ENCODE measurements at regions not wholly inside any gene's neighbourhood (a gene's known extent, or its start where the extent isn't known, plus 50 kb on each side); places are given as distances from the start of the nearest gene placed in this dataset.

GRCh38 chr1:38142606-38143005 is 96.0 kb upstream of the POU3F1 start (continued):
- TF ChIP-seq MBD1 (CRISPR knock-in tag; IDR thresholded peaks at IDR 0.05): no peak

- Histone ChIP-seq H3K4me2 (ENCODE audit: insufficient read depth, low read length) (no peak overlapping the region), H3K4me3 (no peak overlapping the region), H3K79me2 (ENCODE audit: control insufficient read depth, insufficient read depth, low read length) (no peaks in the 10 kb centered on the region), H2AFZ (ENCODE audit: low read depth, low read length) (no peak overlapping the region), H3K27me3 (ENCODE audit: control insufficient read depth in 2 of 2, insufficient read depth in 2 of 2, low read length in 2 of 2) (peaks cover 38 to 60% of the 10 kb centered on the region in 2 experiments), H3K9me3 (replicated peaks; ENCODE audit: control insufficient read depth, insufficient read depth, low read depth, low read length) (no peaks in the 10 kb centered on the region), H3K27ac (ENCODE audit: extremely low read depth, low read depth, low read length) (no peak overlapping the region), H4K20me1 (replicated peaks; ENCODE audit: control insufficient read depth, insufficient read depth, low read length) (0 out of 2 replicates have a peak, but pooled peaks cover 11% of the 10 kb centered on the region), H3K9ac (ENCODE audit: insufficient read depth in 1 of 2, low read depth in 2 of 2, low read length in 2 of 2) (no peak overlapping the region), H3K4me1 (replicated peaks in 1 of 2; ENCODE audit: control insufficient read depth in 2 of 2, insufficient read depth in 2 of 2, low read length in 2 of 2) (no peaks in the 10 kb centered on the region), H3K9me1 (ENCODE audit: control insufficient read depth, insufficient read depth, low read length) (peaks cover 3% of the 10 kb centered on the region), H3K36me3 (ENCODE audit: control insufficient read depth, insufficient read depth, low read length) (no peaks in the 10 kb centered on the region)
- intact Hi-C loops (cut with micrococcal nuclease) (no loop called here), in situ Hi-C loops (cut with MboI) (no loop called here)
- ChIA-PET CTCF (ENCODE audit: low intra/inter-chr PET ratio) (no interaction called here), POLR2A (no interaction called here)
- WGBS (ENCODE audit: insufficient coverage, low coverage, missing lambda C conversion rate): 0% methylated on average over 3 of the region's 3 CpGs
- FAIRE-seq: no peak
- TF ChIP-seq ZNF384 (IDR thresholded peaks at IDR 0.05; ENCODE audit: low read depth, low read length) (no peak), ZNF740 (CRISPR knock-in tag; IDR thresholded peaks at IDR 0.05) (no peak), ZNF740 (tag; IDR thresholded peaks at IDR 0.05) (no peak), SETDB1 (IDR thresholded peaks at IDR 0.05; ENCODE audit: low read length) (no peak), EZH2 (IDR thresholded peaks at IDR 0.05; ENCODE audit: borderline replicate concordance, low read depth, low read length) (no peak), MED1 (CRISPR knock-in tag; IDR thresholded peaks at IDR 0.05; ENCODE audit: borderline replicate concordance) (no peak), ELF4 (CRISPR knock-in tag; IDR thresholded peaks at IDR 0.05) (no peak), FOXO4 (CRISPR knock-in tag; IDR thresholded peaks at IDR 0.05) (no peak), CHD2 (IDR thresholded peaks at IDR 0.05; ENCODE audit: low read depth, low read length) (no peak), MXI1 (IDR thresholded peaks at IDR 0.05; ENCODE audit: low read depth, low read length) (no peak)
- no TSS peak for BruUV-seq (replicated peaks)
- no peak for ATAC-seq
- DNase-seq (ENCODE audit: extremely low read depth in 1 of 4, low spot score in 3 of 4): no peak
Observed at GRCh38 chr1:38141483-38141882, 94.9 kb upstream of the POU3F1 start.

Data from K562 (cell line).